H9 (cell line): ENCODE measurements at regions not wholly inside any gene's neighbourhood (a gene's known extent, or its start where the extent isn't known, plus 50 kb on each side); places are given as distances from the start of the nearest gene placed in this dataset.

Source experiments
- DNase-seq: peaks from one replicate; pipeline ENCODE4 v3.0.0-alpha.2; 2017
- H2AFZ ChIP-seq: one replicate; pipeline ENCODE4 v1.6.1; 2013; ENCODE audit warnings: mild to moderate bottlenecking, low read length, control low read depth, moderate library complexity
- H2AK5ac ChIP-seq: 2 replicates; pipeline ENCODE4 v1.6.1; 2013; ENCODE audit warnings: low read length, control low read depth, mixed read lengths; ENCODE audit not compliant: insufficient read length
- H2BK120ac ChIP-seq: one replicate; pipeline ENCODE4 v1.6.1; 2013; ENCODE audit warnings: low read depth, mild to moderate bottlenecking, low read length, control low read depth, inconsistent platforms; ENCODE audit not compliant: poor library complexity, severe bottlenecking
- H2BK12ac ChIP-seq: 2 replicates; pipeline ENCODE4 v1.6.1; 2013; ENCODE audit warnings: low read length, control low read depth, mixed read lengths, low read depth; ENCODE audit not compliant: insufficient read length
- H2BK15ac ChIP-seq: 2 replicates; pipeline ENCODE4 v1.6.1; 2013; ENCODE audit warnings: low read depth, low read length, control low read depth
- H2BK20ac ChIP-seq: one replicate; pipeline ENCODE4 v1.6.1; 2013; ENCODE audit warnings: low read depth, mild to moderate bottlenecking, low read length, control low read depth, inconsistent platforms; ENCODE audit not compliant: poor library complexity, severe bottlenecking
- H2BK5ac ChIP-seq: 2 replicates; pipeline ENCODE4 v1.6.1; 2013; ENCODE audit warnings: low read length, control low read depth, mixed read lengths; ENCODE audit not compliant: insufficient read length
- H3K14ac ChIP-seq: 2 replicates; pipeline ENCODE4 v1.6.1; 2013; ENCODE audit warnings: low read length, control low read depth; ENCODE audit not compliant: insufficient read depth
- H3K18ac ChIP-seq: 2 replicates; pipeline ENCODE4 v1.6.1; 2013; ENCODE audit warnings: low read depth, mild to moderate bottlenecking, mixed read lengths, low read length, control low read depth; ENCODE audit not compliant: insufficient read length
- H3K23ac ChIP-seq: 2 replicates; pipeline ENCODE4 v1.6.1; 2013; ENCODE audit warnings: low read length, control low read depth, mixed read lengths, low read depth; ENCODE audit not compliant: insufficient read length
- H3K23me2 ChIP-seq: 2 replicates; pipeline ENCODE4 v1.6.1; 2013; ENCODE audit warnings: low read depth, mild to moderate bottlenecking, mixed read lengths, low read length, control low read depth; ENCODE audit not compliant: insufficient read length, poor library complexity, severe bottlenecking
- H3K27ac ChIP-seq: 2 replicates; pipeline ENCODE4 v1.5.1; 2013; ENCODE audit warnings: low read length, control low read depth, mixed read lengths, low read depth; ENCODE audit not compliant: insufficient read length
- H3K27me3 ChIP-seq: 2 replicates; pipeline ENCODE4 v1.6.1; 2013; ENCODE audit warnings: low read length, control low read depth, inconsistent platforms; ENCODE audit not compliant: insufficient read depth
- H3K4ac ChIP-seq: 2 replicates; pipeline ENCODE4 v1.6.1; 2013; ENCODE audit warnings: low read depth, mild to moderate bottlenecking, control low read depth, inconsistent platforms, low read length, moderate library complexity
- H3K4me1 ChIP-seq: 2 replicates; pipeline ENCODE4 v1.6.1; 2013; ENCODE audit warnings: low read length, control low read depth, inconsistent platforms; ENCODE audit not compliant: insufficient read depth
- H3K4me2 ChIP-seq: 2 replicates; pipeline ENCODE4 v1.6.1; 2013; ENCODE audit warnings: low read length, control low read depth, mixed read lengths; ENCODE audit not compliant: insufficient read length, insufficient read depth
- H3K56ac ChIP-seq: 2 replicates; pipeline ENCODE4 v1.6.1; 2013; ENCODE audit warnings: low read depth, mild to moderate bottlenecking, mixed read lengths, low read length, control low read depth; ENCODE audit not compliant: insufficient read length
- H3K79me1 ChIP-seq: 2 replicates; pipeline ENCODE4 v1.6.1; 2013; ENCODE audit warnings: low read depth, mild to moderate bottlenecking, moderate library complexity, low read length, control low read depth, inconsistent platforms; ENCODE audit not compliant: insufficient read depth, poor library complexity, severe bottlenecking
- H3K79me2 ChIP-seq: 2 replicates; pipeline ENCODE4 v1.6.1; 2013; ENCODE audit warnings: low read length, control low read depth, inconsistent platforms; ENCODE audit not compliant: insufficient read depth
- H3K9ac ChIP-seq: 2 replicates; pipeline ENCODE4 v1.6.1; 2013; ENCODE audit warnings: low read length, control low read depth, mixed read lengths; ENCODE audit not compliant: insufficient read length; ENCODE audit errors: extremely low read depth
- H3K9me3 ChIP-seq: one replicate; pipeline ENCODE4 v1.6.1; 2013; ENCODE audit warnings: low read depth, low read length, inconsistent platforms; ENCODE audit not compliant: control insufficient read depth
- H3T11ph ChIP-seq: one replicate; pipeline ENCODE4 v1.6.1; 2013; ENCODE audit warnings: mild to moderate bottlenecking, low read length, control low read depth, inconsistent platforms
- H4K20me1 ChIP-seq: one replicate; pipeline ENCODE4 v1.6.1; 2013; ENCODE audit not compliant: control insufficient read depth, insufficient read length, insufficient read depth
- H4K5ac ChIP-seq: 2 replicates; pipeline ENCODE4 v1.6.1; 2013; ENCODE audit warnings: low read depth, mild to moderate bottlenecking, mixed read lengths, low read length, control low read depth; ENCODE audit not compliant: insufficient read length
- H4K8ac ChIP-seq: replicated peaks from 2 replicates; pipeline ENCODE4 v1.6.1; 2013; ENCODE audit warnings: low read length, control low read depth, mixed read lengths, low read depth; ENCODE audit not compliant: insufficient read length
- H4K91ac ChIP-seq: 2 replicates; pipeline ENCODE4 v1.6.1; 2013; ENCODE audit warnings: low read depth, mild to moderate bottlenecking, moderate library complexity, mixed read lengths, low read length, control low read depth; ENCODE audit not compliant: insufficient read length
- H3K27ac Mint-ChIP-seq, 3 experiments: 2 replicates in 2 of 3; 3 replicates in 1 of 3; pipeline ENCODE4 v1.8.0; 2020 to 2021; ENCODE audit warnings: mixed read lengths in 3 of 3, mild to moderate bottlenecking in 1 of 3, moderate library complexity in 1 of 3
- H3K27me3 Mint-ChIP-seq: 2 replicates; pipeline ENCODE4 v1.8.0; 2021; ENCODE audit warnings: low read depth, mild to moderate bottlenecking, moderate library complexity, mixed read lengths
- H3K36me3 Mint-ChIP-seq, 3 experiments: 2 replicates in 2 of 3; 3 replicates in 1 of 3; pipeline ENCODE4 v1.8.0; 2020 to 2021; ENCODE audit warnings: low read depth in 3 of 3, mixed read lengths in 3 of 3; ENCODE audit not compliant: insufficient read depth in 1 of 3
- H3K4me1 Mint-ChIP-seq, 2 experiments: 2 replicates each; pipeline ENCODE4 v1.8.0; 2020; ENCODE audit warnings: mixed read lengths in 2 of 2
- H3K4me3 Mint-ChIP-seq, 2 experiments: 2 replicates in 1 of 2; 3 replicates in 1 of 2; pipeline ENCODE4 v1.8.0; 2020 to 2021; ENCODE audit warnings: mild to moderate bottlenecking in 2 of 2, mixed read lengths in 2 of 2, moderate library complexity in 1 of 2
- H3K9me3 Mint-ChIP-seq, 2 experiments: 2 replicates in 1 of 2; 3 replicates in 1 of 2; pipeline ENCODE4 v1.8.0; 2020; ENCODE audit warnings: mild to moderate bottlenecking in 2 of 2, mixed read lengths in 2 of 2, moderate library complexity in 1 of 2
- WGBS: extraction: QIAGEN DNeasy Blood & Tissue Kit; methylation state at CpG from one replicate; pipeline ENCODE4 v1.1.7; 2013; ENCODE audit warnings: missing lambda C conversion rate, low lambda C conversion rate, mixed read lengths; ENCODE audit not compliant: insufficient read length; ENCODE audit errors: extremely low coverage; 5-methylcytosine and 5-hydroxymethylcytosine counted together
- TF ChIP-seq, protein P1 (sequence below): fragments of 200-600 bp; sonication (generic); conservative IDR thresholded peaks from 3 replicates; pipeline ENCODE4 v1.8.0; 2021; ENCODE audit warnings: antibody characterized with exemption, mild to moderate bottlenecking

DNA sequence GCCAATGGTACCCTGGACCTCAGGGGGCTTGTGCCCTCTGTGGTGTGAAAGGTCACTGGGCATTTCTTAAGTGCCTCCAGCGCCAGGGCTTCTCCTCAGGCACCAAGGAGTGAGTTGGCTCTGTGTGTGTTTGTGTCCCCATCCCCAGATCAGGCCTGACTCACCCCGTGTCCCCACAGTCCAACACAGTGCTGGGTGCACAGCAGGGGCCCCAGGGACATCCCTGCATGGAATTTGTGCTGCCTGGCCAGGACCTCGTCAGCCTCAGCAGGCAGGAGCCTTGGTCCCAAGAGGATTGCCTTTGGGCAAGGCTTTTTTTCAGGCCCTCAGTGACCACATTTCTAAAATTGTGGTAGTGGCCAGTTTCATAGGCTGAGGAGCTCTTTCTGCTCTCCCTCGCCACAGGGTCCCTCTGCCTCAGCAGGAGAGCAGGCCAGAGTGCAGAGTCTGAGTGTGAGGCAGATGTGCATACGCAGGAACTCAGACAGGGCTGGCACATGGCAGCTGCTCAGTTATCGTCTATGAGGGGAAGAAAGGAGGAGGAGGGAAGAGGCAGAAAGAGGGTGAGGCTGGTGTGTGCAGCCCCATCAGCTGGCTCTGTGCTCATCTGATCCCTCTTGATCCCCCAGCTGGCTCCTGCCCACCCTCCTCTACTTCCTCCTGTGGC, 215.6 kb downstream of the RPLP1 start:
- Mint-ChIP-seq H3K36me3 (no peaks in the 10 kb centered on the region), H3K27ac (peak overlapping the region in 1 of 3 experiments; percentile 31; a peak in 1 of 7 replicates), H3K4me3 (no peak overlapping the region), H3K9me3 (no peaks in the 10 kb centered on the region), H3K27me3 (no peaks in the 10 kb centered on the region), H3K4me1 (peaks cover 6 to 16% of the 10 kb centered on the region in 2 experiments; a peak in 3 of 4 replicates)
- Histone ChIP-seq H2BK12ac (no peak overlapping the region), H3K9ac (no peak overlapping the region), H3K18ac (no peak overlapping the region), H2AK5ac (no peak overlapping the region), H2BK15ac (no peak overlapping the region), H3K9me3 (no peaks in the 10 kb centered on the region), H4K91ac (no peak overlapping the region), H3K79me1 (no peaks in the 10 kb centered on the region), H3K27me3 (no peaks in the 10 kb centered on the region), H3K79me2 (no peaks in the 10 kb centered on the region), H3K23me2 (no peaks in the 10 kb centered on the region), H3K27ac (no peak overlapping the region), H3K4me1 (no peaks in the 10 kb centered on the region), H2BK20ac (no peak overlapping the region), H3K14ac (no peak overlapping the region), H3K23ac (no peak overlapping the region), H3T11ph (no peak overlapping the region), H4K5ac (no peak overlapping the region), H3K4ac (no peak overlapping the region), H2BK120ac (no peak overlapping the region), H4K8ac (no peak overlapping the region), H4K20me1 (no peaks in the 10 kb centered on the region), H2BK5ac (no peak overlapping the region), H3K4me2 (no peak overlapping the region), H2AFZ (no peak overlapping the region), H3K56ac (no peak overlapping the region)
- WGBS: no CpG with 5 or more reads among the region's 6 CpGs
- DNase-seq: no peak
- TF ChIP-seq, protein P1, sequence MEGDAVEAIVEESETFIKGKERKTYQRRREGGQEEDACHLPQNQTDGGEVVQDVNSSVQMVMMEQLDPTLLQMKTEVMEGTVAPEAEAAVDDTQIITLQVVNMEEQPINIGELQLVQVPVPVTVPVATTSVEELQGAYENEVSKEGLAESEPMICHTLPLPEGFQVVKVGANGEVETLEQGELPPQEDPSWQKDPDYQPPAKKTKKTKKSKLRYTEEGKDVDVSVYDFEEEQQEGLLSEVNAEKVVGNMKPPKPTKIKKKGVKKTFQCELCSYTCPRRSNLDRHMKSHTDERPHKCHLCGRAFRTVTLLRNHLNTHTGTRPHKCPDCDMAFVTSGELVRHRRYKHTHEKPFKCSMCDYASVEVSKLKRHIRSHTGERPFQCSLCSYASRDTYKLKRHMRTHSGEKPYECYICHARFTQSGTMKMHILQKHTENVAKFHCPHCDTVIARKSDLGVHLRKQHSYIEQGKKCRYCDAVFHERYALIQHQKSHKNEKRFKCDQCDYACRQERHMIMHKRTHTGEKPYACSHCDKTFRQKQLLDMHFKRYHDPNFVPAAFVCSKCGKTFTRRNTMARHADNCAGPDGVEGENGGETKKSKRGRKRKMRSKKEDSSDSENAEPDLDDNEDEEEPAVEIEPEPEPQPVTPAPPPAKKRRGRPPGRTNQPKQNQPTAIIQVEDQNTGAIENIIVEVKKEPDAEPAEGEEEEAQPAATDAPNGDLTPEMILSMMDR: no peak
